MCF 10A (cell line): ENCODE measurements at regions not wholly inside any gene's neighbourhood (a gene's known extent, or its start where the extent isn't known, plus 50 kb on each side); places are given as distances from the start of the nearest gene placed in this dataset.
"Not testable (repeated sequence)": the region's sequence is repeated elsewhere in the genome, so short reads cannot be mapped to it uniquely, and the experiment has no call there.

Source experiments
- BruUV-seq: library from RNA; stranded (reverse); fragments of 400-500 nt; replicated peaks from 2 replicates; lab custom pipeline; 2021; lab: Mats Ljungman, UMichigan
- CTCF ChIA-PET: fragments of 300-600 bp; sonication (Branson Sonifier 250); formaldehyde crosslinking; extraction: SDS; loops from one replicate; lab custom pipeline; 2021; ENCODE audit warnings: antibody characterized with exemption, inconsistent platforms; lab: Yijun Ruan, JAX
- POLR2A ChIA-PET: fragments of 300-600, 350-650 bp; sonication (Branson Sonifier 250); formaldehyde crosslinking; extraction: SDS; loops from one replicate; lab custom pipeline; 2020; ENCODE audit warnings: antibody characterized with exemption, inconsistent platforms; lab: Yijun Ruan, JAX
- DNase-seq: peaks from one replicate; pipeline ENCODE4 v3.0.0-alpha.2; 2018; ENCODE audit not compliant: unreplicated experiment
- H3K27ac Mint-ChIP-seq: one replicate; pipeline ENCODE4 v1.8.0; 2022; ENCODE audit warnings: mild to moderate bottlenecking, low read depth, mixed read lengths; ENCODE audit not compliant: unreplicated experiment
- H3K27me3 Mint-ChIP-seq: one replicate; pipeline ENCODE4 v1.8.0; 2022; ENCODE audit warnings: mixed read lengths; ENCODE audit not compliant: insufficient read depth, unreplicated experiment
- H3K36me3 Mint-ChIP-seq: one replicate; pipeline ENCODE4 v1.8.0; 2022; ENCODE audit warnings: mild to moderate bottlenecking, moderate library complexity, mixed read lengths; ENCODE audit not compliant: insufficient read depth, unreplicated experiment
- H3K4me1 Mint-ChIP-seq: one replicate; pipeline ENCODE4 v1.8.0; 2022; ENCODE audit warnings: mixed read lengths; ENCODE audit not compliant: insufficient read depth, unreplicated experiment
- H3K4me3 Mint-ChIP-seq: one replicate; pipeline ENCODE4 v1.8.0; 2022; ENCODE audit warnings: mild to moderate bottlenecking, moderate library complexity, mixed read lengths; ENCODE audit not compliant: unreplicated experiment
- H3K9me3 Mint-ChIP-seq: one replicate; pipeline ENCODE4 v1.8.0; 2022; ENCODE audit warnings: mixed read lengths; ENCODE audit not compliant: unreplicated experiment
- intact Hi-C: fragments of 100-400 bp; cut with micrococcal nuclease; formaldehyde crosslinking; loops from 2 replicates; pipeline ENCODE4 v1.14.1; 2022
- TF ChIP-seq, protein P1 (sequence below): fragments of 200-600 bp; IDR thresholded peaks from one replicate; pipeline ENCODE4 v1.8.0; 2022; ENCODE audit warnings: antibody characterized with exemption, mild to moderate bottlenecking; ENCODE audit not compliant: unreplicated experiment

DNA sequence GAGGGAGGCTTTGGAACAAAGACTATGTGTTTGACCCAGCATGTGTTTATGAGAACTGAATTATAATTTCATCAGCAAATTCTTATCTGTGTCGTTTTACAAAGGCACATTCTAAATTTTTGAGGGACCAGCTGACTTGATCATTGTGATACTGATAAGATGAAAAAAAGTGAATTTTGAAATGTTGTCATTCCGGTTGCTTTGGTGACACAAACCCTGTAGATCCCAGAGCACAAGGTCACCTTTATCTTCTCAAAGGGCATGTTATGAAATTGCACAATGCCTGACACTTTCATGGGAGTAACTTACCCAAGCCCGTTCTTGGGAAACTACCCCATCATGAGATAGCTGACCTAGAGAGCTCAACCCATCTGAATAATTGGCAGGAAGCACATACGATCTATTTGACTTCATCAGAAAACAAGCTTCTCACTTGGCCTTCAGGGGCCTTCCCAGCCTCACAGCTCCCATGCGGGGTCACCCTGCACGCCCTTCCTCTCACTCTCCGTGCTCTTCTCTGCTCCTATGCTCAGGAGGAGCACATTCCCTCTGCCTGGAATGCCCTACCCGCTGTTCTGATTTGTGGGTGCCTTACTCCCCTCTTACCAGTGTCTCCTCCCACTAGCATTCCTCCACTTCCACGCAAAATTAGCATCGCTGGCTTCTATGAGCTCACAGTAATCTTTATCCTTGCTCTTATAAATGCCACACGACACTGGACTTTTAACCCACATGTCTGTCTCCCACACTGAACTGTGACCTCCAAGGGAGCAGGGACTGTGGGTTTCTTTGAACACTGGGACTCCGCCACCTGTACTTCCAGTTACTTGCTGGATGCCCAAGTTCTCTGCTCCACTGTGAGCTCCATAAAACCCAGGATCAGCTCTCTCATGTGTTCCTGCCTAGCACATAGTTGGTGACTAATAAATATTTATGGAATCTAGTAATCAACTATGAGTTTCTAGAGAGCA is 555.8 kb upstream of the ID2 start:
- CTCF ChIA-PET, result interaction anchor here (0.6 kb wide), 1 partner anchor 227 kb away, joined by 3 read pairs; no protein-coding TSS in a partner anchor
- BruUV-seq, result no TSS peak
- no peaks in the 10 kb centered on the region for H3K4me1 Mint-ChIP-seq
- no peak for DNase-seq
- intact Hi-C loops, result no loop called here
- peaks cover 8% of the 10 kb centered on the region for H3K36me3 Mint-ChIP-seq
- H3K27ac Mint-ChIP-seq, result no peak overlapping the region
- POLR2A ChIA-PET, result no interaction called here
- no peaks in the 10 kb centered on the region for H3K27me3 Mint-ChIP-seq
- H3K9me3 Mint-ChIP-seq, result no peaks in the 10 kb centered on the region
- TF ChIP-seq, protein P1, sequence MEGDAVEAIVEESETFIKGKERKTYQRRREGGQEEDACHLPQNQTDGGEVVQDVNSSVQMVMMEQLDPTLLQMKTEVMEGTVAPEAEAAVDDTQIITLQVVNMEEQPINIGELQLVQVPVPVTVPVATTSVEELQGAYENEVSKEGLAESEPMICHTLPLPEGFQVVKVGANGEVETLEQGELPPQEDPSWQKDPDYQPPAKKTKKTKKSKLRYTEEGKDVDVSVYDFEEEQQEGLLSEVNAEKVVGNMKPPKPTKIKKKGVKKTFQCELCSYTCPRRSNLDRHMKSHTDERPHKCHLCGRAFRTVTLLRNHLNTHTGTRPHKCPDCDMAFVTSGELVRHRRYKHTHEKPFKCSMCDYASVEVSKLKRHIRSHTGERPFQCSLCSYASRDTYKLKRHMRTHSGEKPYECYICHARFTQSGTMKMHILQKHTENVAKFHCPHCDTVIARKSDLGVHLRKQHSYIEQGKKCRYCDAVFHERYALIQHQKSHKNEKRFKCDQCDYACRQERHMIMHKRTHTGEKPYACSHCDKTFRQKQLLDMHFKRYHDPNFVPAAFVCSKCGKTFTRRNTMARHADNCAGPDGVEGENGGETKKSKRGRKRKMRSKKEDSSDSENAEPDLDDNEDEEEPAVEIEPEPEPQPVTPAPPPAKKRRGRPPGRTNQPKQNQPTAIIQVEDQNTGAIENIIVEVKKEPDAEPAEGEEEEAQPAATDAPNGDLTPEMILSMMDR, result no peak
- no peak overlapping the region for H3K4me3 Mint-ChIP-seq

DNA sequence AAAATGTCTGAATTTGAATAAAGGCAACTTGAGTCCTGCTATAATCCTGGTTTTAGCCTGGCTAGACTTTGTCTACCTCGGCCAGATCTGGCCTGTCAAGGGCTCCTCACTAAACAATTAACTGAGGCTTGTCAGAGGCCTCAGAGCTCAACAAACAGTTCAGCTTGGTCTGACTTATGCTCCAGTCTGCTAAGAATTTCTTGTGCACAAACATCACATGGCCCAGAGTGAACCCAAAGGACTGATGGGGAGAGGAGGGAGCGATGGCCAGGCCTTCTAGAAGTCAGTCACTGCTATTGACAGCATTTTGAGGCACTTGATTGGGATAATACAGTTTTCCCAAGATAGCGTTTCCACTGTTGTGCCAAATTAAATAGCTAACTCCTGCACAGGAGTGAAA is 555.1 kb upstream of the ID2 start:
- POLR2A ChIA-PET, result no interaction called here
- BruUV-seq, result no TSS peak
- H3K36me3 Mint-ChIP-seq, result peaks cover 8% of the 10 kb centered on the region

DNA sequence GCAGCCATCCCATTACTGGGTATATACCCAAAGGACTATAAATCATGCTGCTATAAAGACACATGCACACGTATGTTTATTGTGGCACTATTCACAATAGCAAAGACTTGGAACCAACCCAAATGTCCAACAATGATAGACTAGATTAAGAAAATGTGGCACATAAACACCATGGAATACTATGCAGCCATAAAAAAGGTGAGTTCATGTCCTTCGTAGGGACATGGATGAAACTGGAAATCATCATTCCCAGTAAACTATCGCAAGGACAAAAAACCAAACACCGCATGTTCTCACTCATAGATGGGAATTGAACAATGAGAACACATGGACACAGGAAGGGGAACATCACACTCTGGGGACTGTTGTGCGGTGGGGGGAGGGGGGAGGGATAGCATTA is 550.4 kb upstream of the ID2 start:
- H3K9me3 Mint-ChIP-seq, POLR2A ChIA-PET, BruUV-seq, intact Hi-C loops, CTCF ChIA-PET, H3K4me3 Mint-ChIP-seq, H3K27me3 Mint-ChIP-seq, DNase-seq, H3K36me3 Mint-ChIP-seq, H3K4me1 Mint-ChIP-seq, H3K27ac Mint-ChIP-seq: not testable (repeated sequence)

More for the DNA sequence above, 555.1 kb upstream of the ID2 start:
- TF ChIP-seq, protein P1, result no peak
- intact Hi-C loops, result no loop called here
- CTCF ChIA-PET, result no interaction called here
- no peaks in the 10 kb centered on the region for H3K4me1 Mint-ChIP-seq
- H3K4me3 Mint-ChIP-seq, result no peak overlapping the region
- no peaks in the 10 kb centered on the region for H3K9me3 Mint-ChIP-seq
- no peak overlapping the region for H3K27ac Mint-ChIP-seq
- no peak for DNase-seq
- no peaks in the 10 kb centered on the region for H3K27me3 Mint-ChIP-seq

DNA sequence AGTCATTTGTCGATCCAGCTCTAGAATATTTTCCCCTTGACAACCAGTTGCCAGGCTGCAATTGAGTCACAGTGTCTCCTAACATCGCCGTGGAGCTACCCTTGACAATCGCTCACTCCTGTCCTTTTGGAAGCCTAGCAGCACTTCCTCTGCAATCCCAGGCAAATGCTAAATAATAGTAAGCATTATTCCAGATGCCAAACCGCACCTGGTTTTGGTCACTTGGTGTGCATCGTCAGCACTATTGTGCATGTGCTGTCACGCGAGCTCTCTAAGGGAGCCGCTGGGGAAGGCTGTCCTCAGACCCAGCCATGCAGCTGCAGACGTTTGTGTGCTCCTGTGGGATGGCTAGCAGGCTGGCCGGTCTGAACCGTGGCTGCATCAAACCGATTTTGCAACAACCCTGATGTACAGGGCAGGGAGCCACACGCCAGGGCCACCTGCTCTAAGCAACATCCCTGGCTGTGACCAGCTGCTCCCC is 549.5 kb upstream of the ID2 start:
- TF ChIP-seq, protein P1, result no peak
- H3K9me3 Mint-ChIP-seq, result peaks cover 6% of the 10 kb centered on the region
- ChIA-PET CTCF (no interaction called here), POLR2A (no interaction called here)
- no peaks in the 10 kb centered on the region for H3K36me3 Mint-ChIP-seq
- BruUV-seq, result no TSS peak
- no peaks in the 10 kb centered on the region for H3K4me1 Mint-ChIP-seq
- H3K27ac Mint-ChIP-seq, result no peak overlapping the region
- no peaks in the 10 kb centered on the region for H3K27me3 Mint-ChIP-seq
- intact Hi-C loops, result no loop called here
- H3K4me3 Mint-ChIP-seq, result no peak overlapping the region
- DNase-seq, result no peak
